ENCODE measurements at regions not wholly inside any gene's neighbourhood (a gene's known extent, or its start where the extent isn't known, plus 50 kb on each side); places are given as distances from the start of the nearest gene placed in this dataset.
"Not testable (repeated sequence)": the region's sequence is repeated elsewhere in the genome, so short reads cannot be mapped to it uniquely, and the experiment has no call there.

GRCh38 chr17:6893382-6894205 lies 62.1 kb upstream of the TEKT1 start:
- DNase-seq = no peak

DNA sequence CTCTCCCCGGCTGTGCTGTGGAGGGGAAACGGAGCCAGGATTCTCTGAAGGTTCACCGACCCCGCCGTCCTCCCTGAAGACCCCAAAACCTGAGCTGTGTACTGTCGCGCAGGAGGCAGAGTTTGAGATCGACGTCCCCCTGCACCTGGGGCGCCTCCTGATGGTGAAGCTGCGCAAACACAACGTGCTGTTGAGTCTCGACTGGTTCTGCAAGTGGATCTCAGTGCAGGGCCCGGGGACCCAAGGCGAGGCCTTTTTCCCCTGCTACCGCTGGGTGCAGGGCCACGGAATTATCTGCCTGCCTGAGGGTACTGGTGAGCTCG lies 62.6 kb upstream of the TEKT1 start:
- no peak for DNase-seq

DNA sequence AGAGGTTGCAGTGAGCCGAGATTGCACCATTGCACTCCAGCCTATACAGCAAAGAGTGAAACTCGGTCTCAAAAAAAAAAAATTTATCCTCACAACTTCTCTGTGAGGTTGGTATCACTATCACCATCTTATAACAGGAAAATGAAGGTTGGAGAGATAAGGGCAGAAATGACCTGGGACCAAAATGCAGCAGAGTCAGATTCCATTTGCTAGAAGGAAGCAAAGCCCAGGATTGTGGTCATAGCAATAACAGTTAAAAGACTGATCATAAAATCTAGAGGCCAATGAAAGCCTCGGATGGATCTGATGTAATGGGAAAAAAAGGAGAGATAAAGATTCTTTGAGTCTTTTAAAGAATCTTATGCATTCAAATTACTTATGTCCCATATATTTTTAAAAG lies 69.6 kb upstream of the TEKT1 start:
- DNase-seq = no peak

GRCh38 chr17:6903326-6903900 lies 71.9 kb upstream of the TEKT1 start:
- DNase-seq = no peak

- DNase-seq = no peak
These were observed 77.3 kb upstream of the TEKT1 start for GRCh38 chr17:6908807-6909206.

DNA sequence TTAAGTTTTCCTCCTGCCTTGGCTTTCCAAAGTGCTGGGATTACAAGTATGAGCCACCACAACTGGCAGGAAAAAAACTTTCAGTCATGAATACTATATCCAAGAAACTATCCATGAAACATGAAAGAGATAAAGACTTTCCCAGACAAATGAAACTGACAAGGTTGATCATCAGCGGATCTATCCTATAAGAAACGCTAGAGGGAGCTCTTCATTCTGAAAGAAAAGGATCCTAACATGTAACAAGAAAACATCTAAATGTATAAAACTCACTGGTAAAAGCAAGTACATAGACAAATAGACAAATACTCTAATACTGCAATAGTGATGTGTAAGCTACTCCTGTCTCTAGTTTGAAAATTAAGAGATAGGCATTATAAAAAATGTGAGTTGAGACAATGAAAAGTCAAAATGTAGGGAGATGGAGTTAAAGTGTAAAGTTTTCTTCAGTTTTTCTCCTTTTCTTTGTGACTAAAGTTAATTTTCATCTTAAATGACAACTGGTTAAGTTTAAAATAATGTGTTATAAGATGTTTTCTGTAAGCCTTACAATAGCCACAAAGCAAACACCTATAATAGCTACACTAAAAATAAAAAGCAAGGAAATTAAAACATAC lies 79.6 kb upstream of the TEKT1 start:
- DNase-seq = peak; percentile 34

DNA sequence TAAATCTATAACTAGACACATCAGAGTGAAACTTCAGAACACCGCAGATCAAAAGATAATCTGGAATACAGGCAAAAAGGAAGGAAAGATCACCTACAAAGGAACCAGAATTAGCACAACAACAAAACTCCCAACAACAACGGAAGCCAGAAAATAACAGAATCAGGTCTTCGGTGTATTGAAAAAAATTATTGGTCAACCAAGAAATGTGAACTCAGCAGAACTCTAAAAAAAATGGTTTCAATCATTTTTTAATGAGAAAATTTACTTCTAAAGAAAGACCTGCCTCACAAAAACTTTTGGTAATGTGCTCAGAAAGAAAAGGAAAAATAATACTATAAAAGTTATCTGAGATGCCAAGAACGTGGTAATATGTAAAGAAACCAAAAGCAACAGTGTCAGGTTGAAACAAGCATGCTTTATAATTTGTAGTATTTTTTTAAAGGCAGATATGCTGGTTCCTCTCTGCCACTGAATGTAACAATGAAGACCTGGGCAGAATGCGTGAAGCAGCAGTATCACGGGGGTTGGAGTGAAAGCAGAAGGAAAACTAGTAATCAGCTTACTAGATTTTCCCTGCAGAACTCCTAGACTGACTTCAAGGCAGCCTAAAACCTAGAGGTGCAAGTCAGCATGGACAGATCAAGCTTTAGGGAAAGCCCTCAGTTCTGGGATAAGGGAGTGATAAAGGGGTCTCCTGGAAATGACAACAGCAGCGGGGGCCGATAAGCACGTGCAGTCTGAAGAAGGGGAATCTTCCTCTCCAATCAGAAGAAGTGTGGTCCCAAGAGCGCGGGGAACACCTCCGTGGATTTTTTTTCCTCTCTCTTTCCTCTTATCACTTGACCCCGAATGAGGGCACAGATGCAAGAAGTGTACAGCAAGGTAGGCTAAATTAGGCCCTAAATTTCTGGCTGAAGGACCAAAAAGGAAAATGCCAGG lies 80.9 kb upstream of the TEKT1 start:
- DNase-seq = no peak

GRCh38 chr17:6913608-6914443 lies 82.0 kb upstream of the ALOX12 start:
- DNase-seq = peak; percentile 50

DNA sequence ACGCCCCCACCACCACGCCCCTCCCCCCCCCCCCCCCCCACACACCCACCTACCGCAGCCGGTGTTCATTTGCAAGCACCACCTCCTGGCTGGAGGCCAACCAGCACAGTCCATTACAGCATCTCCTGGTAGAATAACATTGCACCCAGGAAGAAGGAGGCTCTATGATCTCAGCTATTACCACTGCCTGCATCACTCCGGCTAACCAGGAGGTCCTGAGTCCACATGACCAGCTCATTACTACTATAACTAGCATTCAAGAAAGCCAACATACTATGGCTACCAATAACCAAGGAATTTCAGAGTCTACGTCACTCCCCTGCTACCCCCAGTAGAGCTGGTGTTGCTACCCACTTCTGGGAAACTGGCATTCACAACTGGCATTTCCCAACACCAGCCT lies 81.1 kb upstream of the ALOX12 start:
- no peak for DNase-seq

GRCh38 chr17:6915620-6916019 lies 80.2 kb upstream of the ALOX12 start:
- DNase-seq = no peak

- no peak for DNase-seq
These were observed 76.7 kb upstream of the ALOX12 start for GRCh38 chr17:6919158-6919557.

DNA sequence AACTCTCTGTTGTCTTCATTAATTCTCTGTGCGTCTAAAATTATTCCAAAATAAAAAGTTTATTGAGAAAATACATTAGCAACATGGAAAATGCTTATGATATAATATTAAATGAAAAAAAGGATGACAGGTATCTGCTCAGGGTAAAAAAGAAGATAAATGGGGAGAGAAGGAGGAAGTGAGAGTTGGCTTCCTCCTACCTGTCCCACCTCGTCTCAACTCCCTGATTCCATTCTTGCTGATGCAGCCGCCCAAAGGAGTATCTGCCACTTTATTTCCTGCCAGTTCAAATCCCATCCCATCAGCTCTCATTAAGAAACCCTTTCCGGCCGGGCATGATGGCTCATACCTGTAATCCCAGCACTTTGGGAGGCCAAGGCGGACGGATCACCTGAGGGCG lies 72.5 kb upstream of the ALOX12 start:
- DNase-seq = no peak

DNA sequence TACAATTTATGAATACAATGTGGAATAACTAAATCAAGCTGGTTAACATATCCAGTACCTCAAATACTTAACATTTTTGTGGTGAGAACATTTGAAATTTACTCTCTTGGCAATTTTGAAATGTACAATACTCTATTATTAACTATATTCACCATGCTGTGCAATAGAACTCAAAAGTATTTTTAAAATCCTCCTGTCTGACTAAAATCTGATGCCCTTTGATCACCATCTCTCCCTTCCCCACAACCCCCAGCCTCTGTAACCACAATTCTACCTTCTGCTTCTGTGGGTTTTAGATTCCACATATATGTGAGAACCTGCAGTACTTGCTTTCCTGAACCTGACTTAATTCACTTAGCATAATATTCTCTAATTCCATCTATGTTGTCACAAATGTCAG lies 71.6 kb upstream of the ALOX12 start:
- no peak for DNase-seq

DNA sequence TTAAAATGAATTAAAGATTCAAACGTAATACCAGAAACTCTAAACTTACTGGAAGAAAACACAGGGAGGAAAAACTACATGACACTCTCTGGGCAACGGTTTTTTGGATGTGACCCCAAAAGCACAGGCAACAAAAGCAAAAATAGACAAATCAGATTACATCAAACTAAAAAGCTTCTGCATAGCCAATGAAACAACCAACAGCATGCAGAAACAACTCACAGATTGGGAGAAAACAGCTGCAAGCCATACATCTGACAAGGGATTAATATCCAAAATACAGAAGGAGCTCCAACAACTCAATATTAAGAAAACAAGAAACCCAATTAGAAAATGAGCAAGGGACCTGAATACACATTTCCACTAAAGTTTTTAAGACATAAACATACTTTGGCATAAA lies 69.2 kb upstream of the ALOX12 start:
- no peak for DNase-seq

DNA sequence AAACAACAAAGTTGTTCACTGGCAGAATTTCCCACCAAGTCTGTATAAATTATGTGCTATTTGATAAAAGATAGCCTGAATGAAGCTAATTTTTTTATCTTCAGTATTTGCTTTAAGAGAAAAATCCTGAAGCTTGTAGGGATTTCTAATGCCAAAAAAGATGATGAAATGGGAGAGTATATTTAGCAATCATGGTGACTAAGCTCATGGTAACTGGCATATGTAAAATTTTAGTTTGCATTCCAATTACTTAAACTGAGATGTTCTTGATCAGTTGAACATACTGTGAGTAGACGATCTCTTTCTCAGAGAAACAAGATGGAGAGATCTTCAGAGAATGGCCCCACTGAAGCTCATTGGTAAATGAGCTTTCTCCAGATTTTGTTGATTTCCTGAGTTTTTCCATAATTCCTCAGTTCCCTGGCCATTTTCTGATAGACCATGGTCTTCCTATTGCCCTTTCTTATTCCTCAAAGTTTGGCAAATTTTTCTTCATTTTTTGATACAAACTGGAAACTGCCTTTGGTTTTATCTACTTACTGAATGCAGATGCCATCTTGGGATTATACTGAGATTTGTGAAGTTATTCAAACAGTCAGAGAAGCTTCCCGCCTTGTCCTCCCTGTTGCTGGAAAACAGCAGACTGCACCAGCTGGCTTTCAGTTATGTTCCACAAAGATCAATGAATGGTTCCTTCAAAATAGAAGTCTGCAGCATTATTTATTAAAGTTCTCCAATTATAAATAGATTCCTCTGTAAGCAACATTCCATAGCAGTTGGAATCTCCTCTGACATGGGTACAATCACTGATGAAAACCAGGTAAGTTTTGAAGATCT lies 68.3 kb upstream of the ALOX12 start:
- DNase-seq = no peak

- no peak for DNase-seq
These were observed 67.7 kb upstream of the ALOX12 start for GRCh38 chr17:6928193-6928592.

DNA sequence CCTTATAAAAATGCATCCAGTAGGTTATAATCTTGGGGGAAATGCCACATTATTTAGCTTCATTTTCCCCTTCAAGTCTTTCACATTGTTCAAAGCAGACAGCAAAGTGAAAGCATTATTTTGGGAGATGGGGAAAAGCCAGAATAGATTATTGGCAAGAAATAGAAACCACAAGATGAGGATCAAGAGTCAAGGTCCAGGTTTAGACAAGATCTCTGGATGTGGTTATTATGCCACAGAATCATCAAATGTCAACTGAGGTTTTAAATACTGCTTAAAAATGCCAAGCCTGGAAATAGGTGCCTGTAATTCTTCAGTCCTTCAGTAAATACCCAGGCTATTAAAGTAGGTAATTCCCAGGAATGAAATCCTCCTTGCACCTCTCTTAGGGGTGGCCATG lies 65.1 kb upstream of the ALOX12 start:
- no peak for DNase-seq

- DNase-seq = not testable (repeated sequence)
These were observed 61.3 kb upstream of the ALOX12 start for GRCh38 chr17:6934544-6934943.

- no peak for DNase-seq
These were observed 59.4 kb upstream of the ALOX12 start for GRCh38 chr17:6936370-6937028.

DNA sequence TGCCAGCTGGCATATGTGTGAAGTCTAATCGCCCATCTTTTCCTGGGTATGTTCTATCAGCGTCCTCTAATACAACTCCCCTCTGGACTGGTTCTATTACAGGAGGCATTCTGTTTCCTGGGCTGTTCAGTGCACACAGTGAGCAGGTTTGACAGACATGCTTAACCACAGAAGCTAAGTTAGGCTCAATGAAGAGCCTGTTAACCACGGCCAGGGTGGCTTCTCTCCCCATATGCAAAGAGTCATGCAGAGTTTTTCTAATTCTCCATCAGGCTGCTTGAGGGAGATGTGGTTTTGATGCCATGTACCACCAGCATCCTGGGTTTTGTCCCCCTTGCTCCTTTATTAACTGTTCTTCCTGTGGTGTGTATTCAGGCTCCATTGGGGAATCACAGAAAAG lies 57.2 kb upstream of the ALOX12 start:
- DNase-seq = no peak

DNA sequence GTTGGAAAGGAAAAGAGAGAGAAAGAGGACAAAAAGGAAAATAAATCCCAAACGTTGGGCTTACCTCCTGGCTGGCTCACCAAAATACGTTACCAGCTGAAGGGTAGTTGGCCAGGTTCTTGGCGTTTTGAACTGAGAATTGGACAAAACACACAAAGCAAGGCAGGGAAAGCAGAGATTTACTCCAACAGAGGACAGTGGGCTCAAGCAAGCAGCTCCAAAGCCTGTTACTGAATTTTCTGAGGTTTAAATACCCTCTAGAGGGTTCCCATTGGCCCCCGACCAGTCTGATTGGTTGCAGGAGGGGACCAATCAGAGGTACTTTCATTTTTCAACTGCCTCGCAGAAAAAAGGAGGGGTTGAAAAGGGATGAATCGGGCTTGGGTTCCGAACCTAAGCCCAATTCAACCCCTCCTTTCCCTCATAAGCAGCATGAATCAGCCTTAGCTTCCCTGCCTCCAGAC lies 55.6 kb upstream of the ALOX12 start:
- DNase-seq = no peak
